Calu3 (cell line): ENCODE measurements at regions not wholly inside any gene's neighbourhood (a gene's known extent, or its start where the extent isn't known, plus 50 kb on each side); places are given as distances from the start of the nearest gene placed in this dataset.

Experiments used
- BruUV-seq: library from RNA; stranded (reverse); fragments of 400-500 nt; replicated peaks from 2 replicates; lab custom pipeline; 2021; lab: Mats Ljungman, UMichigan
- CTCF ChIA-PET: fragments of 300-600 bp; sonication (Branson Sonifier 250); formaldehyde crosslinking; loops from one replicate; lab custom pipeline; 2022; ENCODE audit warnings: antibody characterized with exemption; lab: Charles Lee
- DNase-seq: peaks from one replicate; pipeline ENCODE4 v3.0.0; 2022
- H3K27ac Mint-ChIP-seq: one replicate; pipeline ENCODE4 v1.8.0; 2022; ENCODE audit warnings: mixed read lengths; ENCODE audit not compliant: unreplicated experiment
- H3K27me3 Mint-ChIP-seq: one replicate; pipeline ENCODE4 v1.8.0; 2022; ENCODE audit warnings: mixed read lengths; ENCODE audit not compliant: unreplicated experiment
- H3K36me3 Mint-ChIP-seq: one replicate; pipeline ENCODE4 v1.8.0; 2022; ENCODE audit warnings: mild to moderate bottlenecking, moderate library complexity, mixed read lengths; ENCODE audit not compliant: insufficient read depth, unreplicated experiment
- H3K4me1 Mint-ChIP-seq: one replicate; pipeline ENCODE4 v1.8.0; 2022; ENCODE audit warnings: mild to moderate bottlenecking, low read depth, mixed read lengths; ENCODE audit not compliant: unreplicated experiment
- H3K4me3 Mint-ChIP-seq: one replicate; pipeline ENCODE4 v1.8.0; 2022; ENCODE audit warnings: mild to moderate bottlenecking, low read depth, moderate library complexity, mixed read lengths; ENCODE audit not compliant: unreplicated experiment
- H3K9me3 Mint-ChIP-seq: one replicate; pipeline ENCODE4 v1.8.0; 2022; ENCODE audit warnings: low read depth, mixed read lengths; ENCODE audit not compliant: unreplicated experiment
- CTCF ChIP-seq: fragments of 200-600 bp; IDR thresholded peaks from one replicate; pipeline ENCODE4 v1.8.0; 2022; ENCODE audit warnings: antibody characterized with exemption; ENCODE audit not compliant: unreplicated experiment
- intact Hi-C: fragments of 100-400 bp; cut with micrococcal nuclease; formaldehyde crosslinking; loops from one replicate; pipeline ENCODE4 v1.10.0; 2022; ENCODE audit not compliant: unreplicated experiment

DNA sequence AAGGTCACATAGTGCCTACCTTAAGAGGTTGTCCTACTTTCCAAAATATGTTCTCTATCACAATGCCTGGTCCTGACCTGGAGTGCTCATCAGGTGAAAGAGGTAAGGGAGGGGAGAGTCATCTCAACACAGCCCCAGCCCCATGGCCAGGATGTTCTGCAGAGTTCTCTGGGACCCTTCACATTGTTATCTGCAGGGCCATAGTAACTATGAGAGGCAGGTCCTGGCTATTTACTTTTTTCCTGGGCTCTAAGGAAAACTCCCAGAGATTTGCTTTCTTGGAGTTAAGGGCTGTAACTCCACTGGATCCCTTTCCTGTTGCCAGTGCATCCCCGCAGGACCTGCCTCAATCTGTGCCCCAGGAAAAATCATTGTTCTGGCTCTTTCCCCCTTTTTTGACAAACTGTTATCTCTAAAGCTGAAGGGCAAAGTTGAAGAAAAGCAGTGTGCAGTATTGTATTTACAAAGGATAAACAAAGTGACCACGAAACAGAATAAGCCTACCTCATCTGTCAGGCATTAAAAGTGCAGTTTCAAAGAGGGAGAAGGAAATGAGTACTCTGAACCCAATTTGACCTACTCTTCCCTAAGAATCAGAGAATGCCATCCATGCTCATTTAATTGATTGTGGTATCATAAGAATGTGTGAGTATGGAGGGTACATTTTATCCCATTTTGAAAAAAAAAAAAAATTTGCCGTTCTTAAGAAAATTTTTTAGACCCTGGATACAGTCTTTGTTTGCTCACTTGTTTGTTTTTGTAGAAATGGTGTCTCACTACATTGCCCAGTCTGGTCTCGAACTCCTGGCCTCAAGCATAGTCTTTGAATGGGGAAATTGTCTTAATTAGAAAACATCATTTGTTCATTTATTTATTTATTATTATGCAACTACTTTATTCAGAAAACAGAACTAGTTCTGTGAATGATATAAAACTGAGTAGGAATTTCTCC lies 149.6 kb downstream of the RHOU start:
- BruUV-seq = no TSS peak
- H3K9me3 Mint-ChIP-seq = no peaks in the 10 kb centered on the region
- no peak overlapping the region for H3K4me3 Mint-ChIP-seq
- no peak for DNase-seq
- no peak overlapping the region for H3K27ac Mint-ChIP-seq
- intact Hi-C loops = no loop called here
- CTCF ChIA-PET = no interaction called here
- TF ChIP-seq CTCF = no peak
- H3K4me1 Mint-ChIP-seq = no peaks in the 10 kb centered on the region
- peaks cover under 1% of the 10 kb centered on the region for H3K27me3 Mint-ChIP-seq
- H3K36me3 Mint-ChIP-seq = no peaks in the 10 kb centered on the region

DNA sequence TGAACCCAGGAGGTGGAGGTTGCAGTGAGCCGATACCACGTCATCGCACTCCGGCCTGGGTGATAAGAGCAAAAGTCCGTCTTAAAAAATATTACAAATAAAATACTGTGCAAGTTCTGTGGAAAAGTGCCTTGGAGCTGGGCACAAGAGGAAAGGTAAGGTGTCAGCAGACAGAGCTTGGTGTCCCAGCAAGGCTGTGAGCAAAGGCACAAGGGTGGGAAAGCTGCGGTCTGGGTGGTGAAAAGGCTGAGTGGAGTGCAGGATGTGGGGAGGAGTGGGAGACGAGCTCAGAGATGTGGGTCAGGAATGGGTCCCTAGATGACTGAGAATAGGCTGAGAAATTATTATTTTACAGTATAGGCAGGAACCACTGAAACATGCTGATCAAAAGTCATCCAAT lies 150.6 kb downstream of the RHOU start:
- intact Hi-C loops = no loop called here
- Mint-ChIP-seq H3K9me3 (no peaks in the 10 kb centered on the region), H3K27ac (no peak overlapping the region), H3K4me3 (no peak overlapping the region), H3K27me3 (peaks cover 10% of the 10 kb centered on the region), H3K36me3 (no peaks in the 10 kb centered on the region), H3K4me1 (no peaks in the 10 kb centered on the region)
- CTCF ChIA-PET = no interaction called here
- no peak for TF ChIP-seq CTCF
- no peak for DNase-seq
- BruUV-seq = no TSS peak

- no peak for DNase-seq
- CTCF ChIA-PET = no interaction called here
- BruUV-seq = no TSS peak
- H3K4me1 Mint-ChIP-seq = no peaks in the 10 kb centered on the region
- intact Hi-C loops = no loop called here
- H3K9me3 Mint-ChIP-seq = no peaks in the 10 kb centered on the region
- no peak for TF ChIP-seq CTCF
- H3K27me3 Mint-ChIP-seq = peaks cover 14% of the 10 kb centered on the region
- H3K36me3 Mint-ChIP-seq = no peaks in the 10 kb centered on the region
- H3K27ac Mint-ChIP-seq = no peak overlapping the region
- no peak overlapping the region for H3K4me3 Mint-ChIP-seq
Observed at GRCh38 chr1:228887101-228887500, 151.8 kb downstream of the RHOU start.

- CTCF ChIA-PET = no interaction called here
- no TSS peak for BruUV-seq
- H3K9me3 Mint-ChIP-seq = no peaks in the 10 kb centered on the region
- intact Hi-C loops = no loop called here
- H3K27me3 Mint-ChIP-seq = peaks cover 14% of the 10 kb centered on the region
- no peak for TF ChIP-seq CTCF
- no peak overlapping the region for H3K4me3 Mint-ChIP-seq
- no peaks in the 10 kb centered on the region for H3K4me1 Mint-ChIP-seq
- DNase-seq = no peak
- no peak overlapping the region for H3K27ac Mint-ChIP-seq
- H3K36me3 Mint-ChIP-seq = no peaks in the 10 kb centered on the region
Observed at GRCh38 chr1:228887960-228888359, 152.7 kb downstream of the RHOU start.
